SK-N-MC (cell line): ENCODE measurements at regions not wholly inside any gene's neighbourhood (a gene's known extent, or its start where the extent isn't known, plus 50 kb on each side); places are given as distances from the start of the nearest gene placed in this dataset.

Source experiments
- EZH2 ChIP-seq: fragments of 200-600 bp; sonication (generic); IDR thresholded peaks from one replicate; pipeline ENCODE4 v1.6.1; 2017; ENCODE audit warnings: antibody characterized with exemption
- POLR2AphosphoS5 ChIP-seq: IDR thresholded peaks from 2 replicates; pipeline ENCODE4 v1.6.1; 2012; ENCODE audit warnings: mild to moderate bottlenecking, low read depth, low read length, borderline replicate concordance

DNA sequence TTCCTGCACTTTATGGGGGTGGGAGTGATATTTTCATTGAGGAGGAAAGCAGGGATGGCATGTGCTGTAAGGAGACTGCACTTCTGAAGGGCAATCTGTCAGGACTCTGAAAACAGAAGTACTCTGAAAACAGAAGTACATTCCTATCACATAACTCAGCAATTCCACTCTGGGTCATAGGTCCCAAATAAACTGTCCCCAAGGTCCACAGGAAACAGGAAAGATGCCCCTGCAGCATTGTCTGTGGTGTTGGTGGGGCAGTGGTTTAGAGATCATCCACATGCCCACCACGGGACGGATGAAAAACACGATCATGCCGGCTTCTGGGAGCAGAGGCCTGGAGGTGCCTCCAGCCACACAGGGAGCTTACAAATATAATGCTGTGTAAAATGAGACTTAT is 150.3 kb downstream of the OTOR start:
- TF ChIP-seq EZH2 (no peak), POLR2AphosphoS5 (no peak)
